Prostate gland (tissue), 2 donors: ENCODE measurements at regions not wholly inside any gene's neighbourhood (a gene's known extent, or its start where the extent isn't known, plus 50 kb on each side); places are given as distances from the start of the nearest gene placed in this dataset.

Source experiments
- DNase-seq: peaks from one replicate; pipeline ENCODE4 v3.0.0-alpha.2; 2019; ENCODE audit warnings: low spot score
- H3K27ac ChIP-seq, 2 donors: fragments of 200-600 bp; sonication (generic); 2 replicates each; pipeline ENCODE4 v1.5.1; 2017 to 2019
- H3K27me3 ChIP-seq: fragments of 200-600 bp; sonication (generic); replicated peaks from 2 replicates; pipeline ENCODE4 v1.5.1; 2019; ENCODE audit not compliant: insufficient read depth
- H3K36me3 ChIP-seq, 2 donors: fragments of 200-600 bp; sonication (generic); 1 replicate in 1 of 2; 2 replicates in 1 of 2; pipeline versions ENCODE4 v1.5.1 to v1.8.1; 2017 to 2019
- H3K4me1 ChIP-seq: fragments of 200-600 bp; sonication (generic); replicated peaks from 2 replicates; pipeline ENCODE4 v1.5.1; 2019
- H3K4me3 ChIP-seq, 2 donors: fragments of 200-600 bp; sonication (generic); 2 replicates each; pipeline ENCODE4 v1.5.1; 2017 to 2019
- H3K9me3 ChIP-seq: fragments of 200-600 bp; sonication (generic); 2 replicates; pipeline ENCODE4 v1.5.1; 2017
- CTCF ChIP-seq, 4 experiments: fragments of 200-600 bp in 2 of 4; fragments of 450-650 bp in 2 of 4; sonication (generic) in 2 of 4; IDR thresholded peaks; 1 replicate in 3 of 4; 2 replicates in 1 of 4; pipeline ENCODE4 v1.5.1; 2016 to 2019; ENCODE audit warnings: antibody characterized with exemption in 4 of 4, mild to moderate bottlenecking in 2 of 4, moderate library complexity in 2 of 4
- POLR2A ChIP-seq: fragments of 450-650 bp; IDR thresholded peaks from one replicate; pipeline ENCODE4 v1.6.1; 2016; ENCODE audit warnings: antibody characterized with exemption, mild to moderate bottlenecking
- POLR2AphosphoS5 ChIP-seq: sonication (generic); formaldehyde crosslinking; IDR thresholded peaks from one replicate; pipeline ENCODE4 v1.6.1; 2017; ENCODE audit warnings: antibody characterized with exemption
- whole genome bisulfite sequencing: methylation state at CpG from one replicate; pipeline ENCODE4 v1.1.5; 2018; 5-methylcytosine and 5-hydroxymethylcytosine counted together
- intact Hi-C: fragments of 100-400 bp; cut with DNase I; formaldehyde crosslinking; loops from one replicate; pipeline ENCODE4 v1.14.2; 2022

- H3K4me1 ChIP-seq, result no peaks in the 10 kb centered on the region
- H3K27ac ChIP-seq, result no peak overlapping the region
- DNase-seq, result no peak
- H3K4me3 ChIP-seq, result no peak overlapping the region
- intact Hi-C loops, result no loop called here
- TF ChIP-seq POLR2AphosphoS5, result no peak
- 97% methylated on average over 3 of the region's 3 CpGs for WGBS
- H3K27me3 ChIP-seq, result no peaks in the 10 kb centered on the region
- H3K36me3 ChIP-seq, result no peaks in the 10 kb centered on the region
- no peaks in the 10 kb centered on the region for H3K9me3 ChIP-seq
These were observed 76.5 kb upstream of the CHODL start for GRCh38 chr21:18168108-18168507.

GRCh38 chr21:18164933-18165332, 79.7 kb upstream of the CHODL start:
- 43% methylated on average over 6 of the region's 6 CpGs for WGBS
- Histone ChIP-seq H3K4me3 (no peak overlapping the region), H3K27me3 (no peaks in the 10 kb centered on the region), H3K4me1 (no peaks in the 10 kb centered on the region), H3K36me3 (no peaks in the 10 kb centered on the region), H3K27ac (no peak overlapping the region), H3K9me3 (no peaks in the 10 kb centered on the region)
- TF ChIP-seq POLR2AphosphoS5 (no peak), POLR2A (no peak), CTCF (IDR thresholded peaks at IDR 0.05) (no peak)
- no peak for DNase-seq
- intact Hi-C loops, result no loop called here

GRCh38 chr21:18164483-18164882, 80.2 kb upstream of the CHODL start:
- 70% methylated on average over 3 of the region's 3 CpGs for WGBS

GRCh38 chr21:18163956-18164355, 80.7 kb upstream of the CHODL start:
- Histone ChIP-seq H3K36me3 (no peaks in the 10 kb centered on the region), H3K9me3 (no peaks in the 10 kb centered on the region), H3K4me1 (no peaks in the 10 kb centered on the region), H3K27me3 (no peaks in the 10 kb centered on the region), H3K27ac (no peak overlapping the region), H3K4me3 (no peak overlapping the region)
- TF ChIP-seq POLR2A (no peak), POLR2AphosphoS5 (no peak), CTCF (IDR thresholded peaks at IDR 0.05) (no peak)
- intact Hi-C loops, result no loop called here
- DNase-seq, result no peak

More at GRCh38 chr21:18164483-18164882, 80.2 kb upstream of the CHODL start:
- Histone ChIP-seq H3K4me3 (no peak overlapping the region), H3K36me3 (no peaks in the 10 kb centered on the region), H3K27me3 (no peaks in the 10 kb centered on the region), H3K27ac (no peak overlapping the region), H3K4me1 (no peaks in the 10 kb centered on the region), H3K9me3 (no peaks in the 10 kb centered on the region)
- TF ChIP-seq CTCF (IDR thresholded peaks at IDR 0.05), result no peak
- no peak for TF ChIP-seq POLR2AphosphoS5
- no peak for TF ChIP-seq POLR2A
- intact Hi-C loops, result no loop called here
- no peak for DNase-seq

- no peaks in the 10 kb centered on the region for H3K4me1 ChIP-seq
- intact Hi-C loops, result no loop called here
- DNase-seq, result no peak
- H3K4me3 ChIP-seq, result no peak overlapping the region
- TF ChIP-seq CTCF (IDR thresholded peaks at IDR 0.05) (no peak), POLR2A (no peak), POLR2AphosphoS5 (no peak)
- no peaks in the 10 kb centered on the region for H3K36me3 ChIP-seq
- 85% methylated on average over 3 of the region's 3 CpGs for WGBS
- no peaks in the 10 kb centered on the region for H3K27me3 ChIP-seq
- H3K9me3 ChIP-seq, result no peaks in the 10 kb centered on the region
- H3K27ac ChIP-seq, result no peak overlapping the region
These were observed 82.8 kb upstream of the CHODL start for GRCh38 chr21:18161841-18162240.
